ENCODE measurements at regions not wholly inside any gene's neighbourhood (a gene's known extent, or its start where the extent isn't known, plus 50 kb on each side); places are given as distances from the start of the nearest gene placed in this dataset.

- DNase-seq (ENCODE audit: low read depth, low spot score) (no peak), FAIRE-seq (no peak), ATAC-seq (no peak)
- RAD21 ChIA-PET (ENCODE audit: unreplicated experiment) = no interaction called here
- H3K9me3 ChIP-seq (replicated peaks; ENCODE audit: control insufficient read depth, insufficient read depth, low read length) = no peaks in the 10 kb centered on the region
- H3K79me2 ChIP-seq (ENCODE audit: control insufficient read depth, insufficient read depth, low read length) = no peaks in the 10 kb centered on the region
- 0% methylated on average over 2 of the region's 2 CpGs for WGBS (ENCODE audit: insufficient coverage, insufficient replicate concordance, low lambda C conversion rate, missing lambda C conversion rate)
- SMC1A ChIA-PET (ENCODE audit: uncharacterized antibody, unreplicated experiment) = no interaction called here
- no peak overlapping the region for H3K9ac ChIP-seq (ENCODE audit: control insufficient read depth, insufficient read depth, low read length)
- no peak overlapping the region for H3K27ac ChIP-seq (ENCODE audit: control insufficient read depth, insufficient read depth)
- H3K4me1 ChIP-seq (ENCODE audit: control insufficient read depth, insufficient read depth, low read length) = no peaks in the 10 kb centered on the region
- no peaks in the 10 kb centered on the region for H3K27me3 ChIP-seq (replicated peaks in 1 of 2; ENCODE audit: control insufficient read depth in 2 of 2, insufficient read depth in 2 of 2, low read length in 1 of 2)
- H3K36me3 ChIP-seq (ENCODE audit: control insufficient read depth in 2 of 2, insufficient read depth in 2 of 2, low read length in 1 of 2) = no peaks in the 10 kb centered on the region
- no peak overlapping the region for H3K4me3 ChIP-seq
- H2AFZ ChIP-seq (ENCODE audit: control insufficient read depth, low read depth, low read length) = no peak overlapping the region
- H3K4me2 ChIP-seq (ENCODE audit: control insufficient read depth, insufficient read depth) = no peak overlapping the region
- in situ Hi-C loops (cut with MboI) (no loop called here), intact Hi-C loops (cut with micrococcal nuclease; ENCODE audit: unreplicated experiment) (no loop called here)
- TF ChIP-seq BCL11A (IDR thresholded peaks at IDR 0.05; ENCODE audit: low read depth, low read length) (no peak), POU2F2 (IDR thresholded peaks at IDR 0.05; ENCODE audit: borderline replicate concordance, low read depth, low read length) (no peak), STAT3 (IDR thresholded peaks at IDR 0.05; ENCODE audit: low read depth, low read length) (no peak), SMAD5 (IDR thresholded peaks at IDR 0.05; ENCODE audit: low read depth) (no peak), NR2C1 (IDR thresholded peaks at IDR 0.05) (no peak), NR2F1 (conservative IDR thresholded peaks at IDR 0.05) (no peak), FOS (IDR thresholded peaks at IDR 0.05; ENCODE audit: borderline replicate concordance, extremely low read depth, insufficient read length) (no peak), SIX5 (IDR thresholded peaks at IDR 0.05; ENCODE audit: low read depth, low read length, severe bottlenecking) (no peak), TARDBP (IDR thresholded peaks at IDR 0.05; ENCODE audit: borderline replicate concordance) (no peak), ZBTB11 (CRISPR knock-in tag; IDR thresholded peaks at IDR 0.05) (no peak), KDM1A (IDR thresholded peaks at IDR 0.05; ENCODE audit: borderline replicate concordance) (no peak), MTA3 (IDR thresholded peaks at IDR 0.05; ENCODE audit: borderline replicate concordance, low read length) (no peak), NFIC (IDR thresholded peaks at IDR 0.05; ENCODE audit: low read depth, low read length) (no peak), FOXK2 (IDR thresholded peaks at IDR 0.05) (no peak), ATF7 (IDR thresholded peaks at IDR 0.05; ENCODE audit: low read depth) (no peak), IKZF2 (IDR thresholded peaks at IDR 0.05) (no peak), ZNF274 (IDR thresholded peaks at IDR 0.05; ENCODE audit: insufficient read depth, insufficient read length) (no peak)
- TF ChIP-seq, protein P1, sequence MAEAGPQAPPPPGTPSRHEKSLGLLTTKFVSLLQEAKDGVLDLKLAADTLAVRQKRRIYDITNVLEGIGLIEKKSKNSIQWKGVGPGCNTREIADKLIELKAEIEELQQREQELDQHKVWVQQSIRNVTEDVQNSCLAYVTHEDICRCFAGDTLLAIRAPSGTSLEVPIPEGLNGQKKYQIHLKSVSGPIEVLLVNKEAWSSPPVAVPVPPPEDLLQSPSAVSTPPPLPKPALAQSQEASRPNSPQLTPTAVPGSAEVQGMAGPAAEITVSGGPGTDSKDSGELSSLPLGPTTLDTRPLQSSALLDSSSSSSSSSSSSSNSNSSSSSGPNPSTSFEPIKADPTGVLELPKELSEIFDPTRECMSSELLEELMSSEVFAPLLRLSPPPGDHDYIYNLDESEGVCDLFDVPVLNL (IDR thresholded peaks at IDR 0.05; ENCODE audit: low read depth, low read length) = no peak
- TF ChIP-seq, protein P2, sequence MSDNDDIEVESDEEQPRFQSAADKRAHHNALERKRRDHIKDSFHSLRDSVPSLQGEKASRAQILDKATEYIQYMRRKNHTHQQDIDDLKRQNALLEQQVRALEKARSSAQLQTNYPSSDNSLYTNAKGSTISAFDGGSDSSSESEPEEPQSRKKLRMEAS (IDR thresholded peaks at IDR 0.05; ENCODE audit: low read depth, low read length) = no peak
- BruUV-seq (replicated peaks) = no TSS peak
- POLR2A ChIA-PET = no interaction called here
- CTCF ChIA-PET = no interaction called here
- no peaks in the 10 kb centered on the region for H4K20me1 ChIP-seq (ENCODE audit: control insufficient read depth, insufficient read depth)
These were observed 98.7 kb upstream of the FUT9 start for GRCh38 chr6:95917034-95917433.

All from GM12878 (cell line).